ENCODE measurements at regions not wholly inside any gene's neighbourhood (a gene's known extent, or its start where the extent isn't known, plus 50 kb on each side); places are given as distances from the start of the nearest gene placed in this dataset.

- no peak for DNase-seq (ENCODE audit: low spot score)
Measured at GRCh38 chr18:41265047-41265446, 690.0 kb upstream of the PIK3C3 start.

DNA sequence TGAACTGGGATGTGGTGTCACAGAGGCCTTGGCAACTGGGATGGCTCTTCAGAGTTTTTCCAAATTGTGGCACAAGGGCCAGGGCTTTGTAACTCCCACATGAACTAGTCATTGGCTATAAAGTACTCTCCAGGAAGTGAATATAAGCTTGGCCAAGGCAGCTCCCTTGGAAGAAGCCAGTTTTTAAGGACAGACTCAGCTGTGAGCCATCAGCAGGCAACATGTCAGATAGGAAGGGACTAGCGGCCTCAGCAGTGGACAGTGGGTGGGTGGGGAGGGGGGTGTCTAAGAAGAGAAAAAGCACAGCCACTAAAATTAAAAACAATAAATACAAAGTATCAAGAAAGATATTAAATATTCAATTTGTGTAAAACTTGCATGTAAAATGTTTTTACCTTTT lies 691.1 kb upstream of the PIK3C3 start:
- no peak for DNase-seq (ENCODE audit: low spot score)

GRCh38 chr18:41262688-41263087 lies 692.3 kb upstream of the PIK3C3 start:
- DNase-seq (ENCODE audit: low spot score) = no peak

DNA sequence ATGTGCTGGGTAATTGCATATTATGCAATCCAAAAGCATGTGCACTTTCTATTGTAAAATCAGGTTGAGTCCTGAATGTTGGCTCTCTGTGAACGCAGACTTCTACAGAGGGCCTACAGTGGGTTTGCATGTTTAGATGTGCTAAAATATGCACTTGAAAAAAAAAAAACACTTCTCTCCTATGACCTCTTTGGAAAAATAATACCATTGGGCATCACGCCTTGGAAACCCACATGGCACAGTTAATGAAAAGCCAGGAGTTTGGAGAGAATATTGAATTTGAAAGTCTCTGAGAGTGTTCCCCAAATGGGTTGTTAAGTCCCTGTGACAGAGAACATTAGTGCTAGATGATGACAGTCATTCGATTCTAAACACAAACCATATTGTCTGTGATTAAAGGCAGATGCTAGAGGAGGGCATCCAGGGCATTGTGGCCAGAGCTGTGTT lies 710.4 kb upstream of the PIK3C3 start:
- DNase-seq (ENCODE audit: low spot score) = no peak

DNA sequence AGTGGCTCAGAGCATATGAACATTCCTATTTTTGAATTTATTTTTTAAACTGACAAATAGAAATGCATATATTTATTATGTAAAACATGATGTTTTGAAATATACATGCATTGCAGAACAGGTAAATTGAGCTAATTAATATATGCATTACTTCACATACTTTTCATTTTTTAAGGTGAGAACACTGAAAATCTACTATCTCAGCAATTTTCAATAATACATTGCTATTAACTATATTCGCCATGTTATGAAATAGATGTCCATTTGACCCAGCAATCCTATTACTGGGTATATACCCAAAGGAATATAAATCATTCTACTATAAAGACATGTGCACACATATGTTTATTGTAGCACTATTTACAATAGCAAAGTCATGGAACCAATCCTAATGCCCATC lies 717.7 kb upstream of the PIK3C3 start:
- DNase-seq (ENCODE audit: low spot score) = no peak

- no peak for DNase-seq (ENCODE audit: low spot score)
Measured at GRCh38 chr18:41231681-41232080, 723.4 kb upstream of the PIK3C3 start.

GRCh38 chr18:41227993-41228392 lies 727.0 kb upstream of the PIK3C3 start:
- DNase-seq (ENCODE audit: low spot score) = no peak

- no peak for DNase-seq (ENCODE audit: low spot score)
Measured at GRCh38 chr18:41226911-41227310, 728.1 kb upstream of the PIK3C3 start.

DNA sequence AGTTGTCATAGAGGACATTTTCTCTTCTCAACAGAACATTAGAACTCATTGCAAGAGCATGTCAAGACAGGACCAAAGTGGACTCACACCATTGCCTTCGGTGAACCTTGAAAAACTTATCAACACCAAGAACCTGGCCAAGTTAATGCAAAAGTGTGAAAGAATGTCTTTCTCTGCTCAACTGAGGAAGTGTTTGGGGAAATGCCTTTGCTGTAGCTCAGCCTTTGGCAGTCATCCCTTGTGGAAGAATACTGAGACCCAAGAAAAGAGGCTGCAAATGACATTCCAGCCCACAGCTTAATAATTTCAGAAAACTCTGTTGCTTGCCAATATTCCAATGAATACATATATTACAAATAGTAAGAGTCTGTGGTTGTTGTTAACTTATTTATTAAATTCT lies 728.8 kb upstream of the PIK3C3 start:
- DNase-seq (ENCODE audit: low spot score) = no peak

- no peak for DNase-seq (ENCODE audit: low spot score)
Measured at GRCh38 chr18:41216341-41217003, 738.6 kb upstream of the PIK3C3 start.

- no peak for DNase-seq (ENCODE audit: low spot score)
Measured at GRCh38 chr18:41207706-41208105, 747.3 kb upstream of the PIK3C3 start.

DNA sequence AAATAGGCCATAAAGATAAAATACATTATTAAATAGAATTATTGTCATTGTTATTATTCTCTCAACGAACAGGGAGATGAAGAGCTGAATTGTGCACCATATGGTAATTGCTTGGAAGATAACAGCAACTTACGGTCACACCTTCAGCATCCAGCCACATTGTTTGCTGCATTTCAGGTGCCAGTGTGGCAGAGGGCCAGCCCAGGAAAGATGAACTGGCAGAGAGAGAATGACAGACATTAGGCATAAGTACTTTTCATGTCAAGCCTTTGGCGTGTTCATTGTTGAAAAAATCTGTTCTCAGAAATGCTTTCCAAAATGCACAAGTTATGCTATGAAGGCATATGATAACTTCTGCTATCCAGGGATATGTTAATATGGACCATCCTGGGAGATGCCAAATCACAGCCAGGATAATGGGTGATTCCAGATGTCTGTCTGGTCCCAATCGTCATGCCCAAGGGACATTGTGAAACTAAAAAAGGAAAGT lies 748.6 kb upstream of the PIK3C3 start:
- no peak for DNase-seq (ENCODE audit: low spot score)

GRCh38 chr18:41199212-41199611 lies 755.8 kb upstream of the PIK3C3 start:
- no peak for DNase-seq (ENCODE audit: low spot score)

GRCh38 chr18:41197967-41198366 lies 757.1 kb upstream of the PIK3C3 start:
- DNase-seq (ENCODE audit: low spot score) = no peak

DNA sequence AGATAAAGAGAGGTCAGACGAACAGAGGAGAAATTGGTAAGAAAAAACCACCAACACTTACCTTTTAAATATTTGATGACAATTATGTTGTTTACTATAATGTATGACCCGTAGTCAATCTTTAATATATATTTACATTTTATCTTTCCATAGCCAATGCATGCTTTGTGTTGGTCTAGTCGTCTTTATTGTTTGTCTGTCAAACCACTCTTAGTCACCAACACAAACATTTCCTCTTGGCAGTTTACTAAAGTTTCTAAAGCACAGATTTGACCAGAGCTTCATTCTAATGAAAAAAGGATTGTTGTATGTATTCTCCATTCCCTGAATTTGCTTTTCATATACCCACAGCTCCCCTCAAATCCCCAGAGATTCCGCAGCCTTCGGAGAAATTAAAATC lies 784.7 kb upstream of the PIK3C3 start:
- DNase-seq (ENCODE audit: low spot score) = no peak

- DNase-seq (ENCODE audit: low spot score) = peak; percentile 8
Measured at GRCh38 chr18:41165625-41166024, 789.4 kb upstream of the PIK3C3 start.

DNA sequence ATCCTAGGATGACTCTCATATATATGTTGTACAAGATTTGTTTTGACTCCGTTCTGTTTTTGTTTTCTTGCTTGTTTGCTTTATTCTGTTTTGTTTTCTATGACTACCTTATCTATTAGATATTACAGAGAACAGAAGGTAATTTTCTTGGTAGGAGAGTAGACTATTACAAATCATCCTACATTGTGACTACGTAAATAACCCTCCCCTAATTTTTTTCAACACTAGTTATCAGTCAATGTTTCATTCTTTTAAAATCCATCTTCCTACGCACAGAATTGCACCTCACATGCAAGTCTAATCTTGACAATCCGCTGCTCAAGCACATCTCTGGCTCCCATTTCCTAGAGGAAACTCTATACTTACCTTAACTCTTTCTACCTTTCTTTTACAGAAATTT lies 792.3 kb upstream of the PIK3C3 start:
- DNase-seq (ENCODE audit: low spot score) = no peak

DNA sequence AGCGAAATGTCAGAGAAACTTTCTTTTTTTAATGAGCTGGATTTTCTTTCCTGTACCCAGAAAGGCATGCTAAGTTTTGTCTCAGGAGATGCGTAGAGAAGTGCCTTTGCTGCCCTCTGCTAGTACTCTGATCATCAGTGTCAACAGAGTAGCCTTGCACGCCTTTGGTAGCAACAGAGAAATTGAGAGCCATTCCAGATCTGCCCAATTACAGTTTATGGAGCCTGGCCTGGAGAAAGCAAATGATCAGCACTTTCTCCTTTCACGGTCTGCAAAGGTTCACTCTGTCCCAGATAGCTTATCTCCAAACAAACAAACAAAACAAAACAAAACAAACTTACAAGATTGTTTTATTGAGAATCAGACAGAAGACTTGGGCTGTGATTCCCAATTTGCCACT lies 792.8 kb upstream of the PIK3C3 start:
- no peak for DNase-seq (ENCODE audit: low spot score)

GRCh38 chr18:41155910-41156851 lies 798.9 kb upstream of the PIK3C3 start:
- no peak for DNase-seq (ENCODE audit: low spot score)

- no peak for DNase-seq (ENCODE audit: low spot score)
Measured at GRCh38 chr18:41155025-41155424, 800.0 kb upstream of the PIK3C3 start.

GRCh38 chr18:41153871-41154270 lies 801.2 kb upstream of the PIK3C3 start:
- DNase-seq (ENCODE audit: low spot score) = no peak

- DNase-seq (ENCODE audit: low spot score) = no peak
Measured at GRCh38 chr18:41150316-41150715, 804.7 kb upstream of the PIK3C3 start.

DNA sequence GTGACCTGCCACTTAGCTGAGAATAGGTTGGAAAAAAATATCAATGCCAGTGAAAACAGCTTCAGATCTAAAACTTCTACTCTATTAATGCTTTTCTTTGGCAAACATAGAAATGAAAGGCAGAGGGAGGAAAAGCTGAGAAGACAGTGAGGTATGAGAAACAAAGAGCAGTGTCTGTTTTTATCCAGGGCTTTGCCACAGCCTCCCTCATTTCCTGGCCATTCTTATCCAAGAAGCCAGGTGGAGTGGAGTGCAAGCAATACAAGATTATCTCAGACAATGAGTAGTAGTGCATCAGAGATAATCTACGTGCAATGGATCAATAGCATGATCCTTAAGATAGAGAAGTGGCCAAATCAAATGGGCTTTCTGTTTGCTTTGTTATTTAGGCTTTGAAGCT lies 808.7 kb upstream of the PIK3C3 start:
- no peak for DNase-seq (ENCODE audit: low spot score)
